K562 (cell line): ENCODE measurements at regions not wholly inside any gene's neighbourhood (a gene's known extent, or its start where the extent isn't known, plus 50 kb on each side); places are given as distances from the start of the nearest gene placed in this dataset.

ENCODE experiments used
- ATAC-seq: fragments of 200-7000 bp; cut with Tn5 transposase; 3 replicates; pipeline ENCODE4 v1.9.1; 2020; ENCODE audit warnings: moderate library complexity
- BruUV-seq: library from RNA; stranded (reverse); fragments of 400-500 nt; replicated peaks from 2 replicates; lab custom pipeline; 2021; lab: Mats Ljungman, UMichigan
- CTCF ChIA-PET: fragments of 300-600 bp; formaldehyde crosslinking; extraction: SDS; loops from one replicate; lab custom pipeline; 2021; ENCODE audit warnings: low intra/inter-chr PET ratio; lab: Yijun Ruan, JAX
- POLR2A ChIA-PET: fragments of 300-600, 350-650 bp; sonication (Branson Sonifier 250); formaldehyde crosslinking; extraction: SDS; loops from one replicate; lab custom pipeline; 2021; ENCODE audit warnings: antibody characterized with exemption, inconsistent platforms; lab: Yijun Ruan, JAX
- DNase-seq, 4 experiments: peaks; one replicate each; pipeline versions ENCODE4 v3.0.0 to v3.0.0-alpha.2; 2011 to 2018; ENCODE audit warnings: low spot score in 3 of 4, mixed read lengths in 3 of 4; ENCODE audit errors: extremely low read depth in 1 of 4
- FAIRE-seq: peaks from 2 replicates; lab custom pipeline; 2011; peaks lifted over from hg19 to GRCh38; lab: Jason Lieb, UNC
- H2AFZ ChIP-seq: 2 replicates; pipeline ENCODE4 v1.6.0; 2011; ENCODE audit warnings: low read depth, low read length, control low read depth, inconsistent platforms
- H3K27ac ChIP-seq: fragments of 200-600 bp; 3 replicates; pipeline ENCODE4 v1.8.0; 2011; ENCODE audit warnings: low read depth, mild to moderate bottlenecking, control low read depth, inconsistent platforms, low read length, moderate library complexity, mixed read lengths; ENCODE audit errors: extremely low read depth
- H3K27me3 ChIP-seq, 2 experiments: fragments of 300-600 bp in 1 of 2; 2 replicates in 1 of 2; 3 replicates in 1 of 2; pipeline versions ENCODE4 v1.6.0 to v1.8.0; 2011; ENCODE audit warnings: inconsistent platforms in 2 of 2, low read length in 2 of 2, mild to moderate bottlenecking in 1 of 2, mixed read lengths in 1 of 2, moderate library complexity in 1 of 2; ENCODE audit not compliant: control insufficient read depth in 2 of 2, insufficient read depth in 2 of 2
- H3K36me3 ChIP-seq: fragments of 300-600 bp; 3 replicates; pipeline ENCODE4 v1.8.0; 2011; ENCODE audit warnings: mild to moderate bottlenecking, low read length, inconsistent platforms; ENCODE audit not compliant: control insufficient read depth, insufficient read depth
- H3K4me1 ChIP-seq, 2 experiments: fragments of 200-600 bp in 1 of 2; replicated peaks in 1 of 2; 2 replicates in 1 of 2; 3 replicates in 1 of 2; pipeline versions ENCODE4 v1.5.1 to v1.8.0; 2011; ENCODE audit warnings: inconsistent platforms in 2 of 2, low read length in 2 of 2, mild to moderate bottlenecking in 1 of 2, mixed read lengths in 1 of 2, moderate library complexity in 1 of 2; ENCODE audit not compliant: control insufficient read depth in 2 of 2, insufficient read depth in 2 of 2
- H3K4me2 ChIP-seq: 2 replicates; pipeline ENCODE4 v1.6.1; 2011; ENCODE audit warnings: low read length, control low read depth, inconsistent platforms, mixed read lengths; ENCODE audit not compliant: insufficient read depth
- H3K4me3 ChIP-seq: fragments of 200-600 bp; sonication (generic), shearing (Covaris generic); 2 replicates; pipeline ENCODE4 v1.5.1; 2016; ENCODE audit warnings: control low read depth, inconsistent platforms
- H3K79me2 ChIP-seq: fragments of 200-600 bp; 3 replicates; pipeline ENCODE4 v1.8.0; 2011; ENCODE audit warnings: low read length, inconsistent platforms; ENCODE audit not compliant: control insufficient read depth, insufficient read depth
- H3K9ac ChIP-seq, 2 experiments: 2 replicates each; pipeline versions ENCODE4 v1.6.0 to v1.6.1; 2011; ENCODE audit warnings: low read depth in 2 of 2, low read length in 2 of 2, control low read depth in 1 of 2, inconsistent platforms in 1 of 2, mild to moderate bottlenecking in 1 of 2, mixed read lengths in 1 of 2; ENCODE audit not compliant: insufficient read depth in 1 of 2
- H3K9me1 ChIP-seq: one replicate; pipeline ENCODE4 v1.6.0; 2011; ENCODE audit warnings: inconsistent platforms, mild to moderate bottlenecking, low read length, moderate library complexity; ENCODE audit not compliant: control insufficient read depth, insufficient read depth
- H3K9me3 ChIP-seq: replicated peaks from 2 replicates; pipeline ENCODE4 v1.5.1; 2011; ENCODE audit warnings: low read depth, low read length, inconsistent platforms; ENCODE audit not compliant: control insufficient read depth, insufficient read depth
- H4K20me1 ChIP-seq: replicated peaks from 2 replicates; pipeline ENCODE4 v1.6.1; 2011; ENCODE audit warnings: low read length, inconsistent platforms, mixed read lengths; ENCODE audit not compliant: control insufficient read depth, insufficient read depth
- CBX1 ChIP-seq: sonication (generic); IDR thresholded peaks from 2 replicates; pipeline ENCODE4 v1.6.1; 2016; ENCODE audit warnings: antibody characterized with exemption, low read depth, mild to moderate bottlenecking
- ESRRB ChIP-seq: fragments of 250-450 bp; sonication (Bioruptor Pico); IDR thresholded peaks from 2 replicates; pipeline ENCODE4 v1.5.0; 2020; ENCODE audit warnings: mild to moderate bottlenecking, moderate library complexity, borderline replicate concordance
- HEY1 ChIP-seq: fragments of 250-450 bp; sonication (Bioruptor Pico); IDR thresholded peaks from 2 replicates; pipeline ENCODE4 v1.5.0; 2020; ENCODE audit warnings: mild to moderate bottlenecking, moderate library complexity, borderline replicate concordance
- ZNF175 ChIP-seq: fragments of 200-800 bp; sonication (Bioruptor generic); IDR thresholded peaks from 2 replicates; pipeline ENCODE4 v1.6.1; 2016; ENCODE audit warnings: low read depth, mild to moderate bottlenecking, missing genetic modification characterization, missing compliant biosample characterization
- ZNF212 ChIP-seq: fragments of 450-650 bp; formaldehyde crosslinking; IDR thresholded peaks from 2 replicates; pipeline ENCODE4 v1.4.0; 2020; ENCODE audit warnings: mild to moderate bottlenecking
- WGBS: fragments of 100-300 bp; shearing (Covaris generic); methylation state at CpG from one replicate; pipeline ENCODE4 v1.1.6; 2016; ENCODE audit warnings: low coverage, mixed read lengths; ENCODE audit not compliant: insufficient coverage; ENCODE audit errors: missing lambda C conversion rate; 5-methylcytosine and 5-hydroxymethylcytosine counted together
- in situ Hi-C: fragments of 300-500 bp; cut with MboI; formaldehyde crosslinking; loops from 4 replicates; pipeline ENCODE4 v1.15.0; 2018; ENCODE audit warnings: inconsistent platforms, mixed read lengths
- intact Hi-C: fragments of 100-400 bp; cut with micrococcal nuclease; formaldehyde crosslinking; loops from 2 replicates; pipeline ENCODE4 v1.14.2; 2022
- TF ChIP-seq, protein P1 (sequence below): IDR thresholded peaks from 2 replicates; pipeline ENCODE4 v1.6.1; 2016; ENCODE audit warnings: missing genetic modification characterization, missing compliant biosample characterization

DNA sequence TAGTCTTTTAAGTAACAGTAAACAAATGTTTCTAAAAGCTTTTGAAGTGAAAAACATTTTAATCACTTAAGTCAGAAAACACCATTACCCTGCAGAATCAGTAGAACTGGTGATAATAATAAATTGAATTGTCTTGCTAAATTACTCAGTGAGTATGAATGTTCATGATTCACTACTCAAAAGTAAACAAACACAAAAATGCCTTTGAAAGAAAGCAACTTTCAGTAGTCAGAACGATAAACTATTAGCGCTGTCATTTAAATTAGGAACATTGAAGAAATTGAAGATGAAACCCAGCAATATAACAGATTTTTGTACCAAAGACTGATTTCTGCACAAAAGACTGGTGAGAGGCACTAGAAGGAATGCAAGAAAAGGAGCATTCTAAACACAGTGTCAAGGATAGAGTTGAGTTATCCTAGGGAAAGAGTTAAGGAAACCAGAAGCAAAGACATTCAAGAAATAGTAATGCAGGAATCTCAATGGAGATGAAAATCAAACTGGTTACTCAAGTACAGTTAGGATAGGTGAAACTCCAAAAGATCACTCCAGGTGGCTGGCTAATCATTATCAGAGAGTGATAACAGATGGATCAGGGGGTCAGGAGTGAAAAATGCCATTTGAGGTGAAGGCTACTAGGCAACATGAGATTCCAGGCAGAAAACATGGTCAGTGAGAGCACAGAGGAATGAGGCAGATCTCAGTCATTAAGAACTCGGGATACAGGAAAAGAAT, 77.4 kb upstream of the ALG10 start:
- H3K27ac ChIP-seq, result no peak overlapping the region

More for the DNA sequence above, 77.4 kb upstream of the ALG10 start:
- 16% methylated on average over 3 of the region's 3 CpGs for WGBS
- H3K9ac ChIP-seq, result no peak overlapping the region
- no peaks in the 10 kb centered on the region for H3K9me1 ChIP-seq
- DNase-seq (no peak), FAIRE-seq (no peak)
- H4K20me1 ChIP-seq, result no peaks in the 10 kb centered on the region
- POLR2A ChIA-PET, result no interaction called here
- no peaks in the 10 kb centered on the region for H3K9me3 ChIP-seq
- TF ChIP-seq CBX1, result no peak
- TF ChIP-seq ESRRB, result no peak
- TF ChIP-seq, protein P1, sequence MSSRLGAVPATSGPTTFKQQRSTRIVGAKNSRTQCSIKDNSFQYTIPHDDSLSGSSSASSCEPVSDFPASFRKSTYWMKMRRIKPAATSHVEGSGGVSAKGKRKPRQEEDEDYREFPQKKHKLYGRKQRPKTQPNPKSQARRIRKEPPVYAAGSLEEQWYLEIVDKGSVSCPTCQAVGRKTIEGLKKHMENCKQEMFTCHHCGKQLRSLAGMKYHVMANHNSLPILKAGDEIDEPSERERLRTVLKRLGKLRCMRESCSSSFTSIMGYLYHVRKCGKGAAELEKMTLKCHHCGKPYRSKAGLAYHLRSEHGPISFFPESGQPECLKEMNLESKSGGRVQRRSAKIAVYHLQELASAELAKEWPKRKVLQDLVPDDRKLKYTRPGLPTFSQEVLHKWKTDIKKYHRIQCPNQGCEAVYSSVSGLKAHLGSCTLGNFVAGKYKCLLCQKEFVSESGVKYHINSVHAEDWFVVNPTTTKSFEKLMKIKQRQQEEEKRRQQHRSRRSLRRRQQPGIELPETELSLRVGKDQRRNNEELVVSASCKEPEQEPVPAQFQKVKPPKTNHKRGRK (tag), result no peak
- TF ChIP-seq ZNF175 (CRISPR knock-in tag), result no peak
- TF ChIP-seq HEY1 (CRISPR knock-in tag), result no peak
- TF ChIP-seq ZNF212 (CRISPR knock-in tag), result no peak
- TF ChIP-seq, all 486 proteins: peak for 0
- in situ Hi-C loops (no loop called here), intact Hi-C loops (no loop called here)
- Histone ChIP-seq H3K79me2 (no peaks in the 10 kb centered on the region), H3K27me3 (no peaks in the 10 kb centered on the region), H3K36me3 (no peaks in the 10 kb centered on the region), H3K4me2 (no peak overlapping the region), H3K4me3 (no peak overlapping the region), H2AFZ (no peak overlapping the region), H3K4me1 (no peaks in the 10 kb centered on the region)
- no TSS peak for BruUV-seq
- ATAC-seq, result no peak
- CTCF ChIA-PET, result no interaction called here
